HG02938 (cell line): ENCODE measurements at regions not wholly inside any gene's neighbourhood (a gene's known extent, or its start where the extent isn't known, plus 50 kb on each side); places are given as distances from the start of the nearest gene placed in this dataset.
"Not testable (repeated sequence)": the region's sequence is repeated elsewhere in the genome, so short reads cannot be mapped to it uniquely, and the experiment has no call there.

ENCODE experiments used
- ATAC-seq: cut with Tn5 transposase; IDR thresholded peaks from one replicate; pipeline ENCODE4 v1.9.1; 2021; ENCODE audit warnings: mild to moderate bottlenecking, moderate library complexity; ENCODE audit not compliant: unreplicated experiment

GRCh38 chr2:2472881-2473280 lies 141.8 kb upstream of the MYT1L start:
- no peak for ATAC-seq

- ATAC-seq = no peak
Observed at GRCh38 chr2:2472044-2472443, 141.0 kb upstream of the MYT1L start.

GRCh38 chr2:2466534-2466933 lies 135.5 kb upstream of the MYT1L start:
- ATAC-seq = no peak

GRCh38 chr2:2464643-2465042 lies 133.6 kb upstream of the MYT1L start:
- no peak for ATAC-seq

- ATAC-seq = no peak
Observed at GRCh38 chr2:2464094-2464493, 133.0 kb upstream of the MYT1L start.

- no peak for ATAC-seq
Observed at GRCh38 chr2:2456721-2457120, 125.6 kb upstream of the MYT1L start.

GRCh38 chr2:2455151-2455550 lies 124.1 kb upstream of the MYT1L start:
- ATAC-seq = no peak

GRCh38 chr2:2452961-2453360 lies 121.9 kb upstream of the MYT1L start:
- ATAC-seq = no peak

GRCh38 chr2:2451275-2451674 lies 120.2 kb upstream of the MYT1L start:
- not testable (repeated sequence) for ATAC-seq

- no peak for ATAC-seq
Observed at GRCh38 chr2:2448178-2448577, 117.1 kb upstream of the MYT1L start.

- no peak for ATAC-seq
Observed at GRCh38 chr2:2422621-2423020, 91.5 kb upstream of the MYT1L start.

GRCh38 chr2:2413525-2413924 lies 82.5 kb upstream of the MYT1L start:
- no peak for ATAC-seq

GRCh38 chr2:2410987-2411386 lies 79.9 kb upstream of the MYT1L start:
- ATAC-seq = no peak

GRCh38 chr2:2409481-2409880 lies 78.4 kb upstream of the MYT1L start:
- ATAC-seq = no peak

GRCh38 chr2:2405780-2406179 lies 74.7 kb upstream of the MYT1L start:
- no peak for ATAC-seq

GRCh38 chr2:2400286-2401038 lies 69.4 kb upstream of the MYT1L start:
- no peak for ATAC-seq

- ATAC-seq = no peak
Observed at GRCh38 chr2:2399396-2399795, 68.3 kb upstream of the MYT1L start.

GRCh38 chr2:2392332-2392731 lies 61.3 kb upstream of the MYT1L start:
- ATAC-seq = no peak

- ATAC-seq = no peak
Observed at GRCh38 chr2:2389215-2389614, 58.1 kb upstream of the MYT1L start.
